SK-N-SH (cell line): ENCODE measurements at regions not wholly inside any gene's neighbourhood (a gene's known extent, or its start where the extent isn't known, plus 50 kb on each side); places are given as distances from the start of the nearest gene placed in this dataset.

Experiments
- CTCF ChIA-PET: fragments of 300-600, 350-600 bp; formaldehyde crosslinking; extraction: SDS; loops from one replicate; lab custom pipeline; 2021; lab: Yijun Ruan, JAX
- POLR2A ChIA-PET: fragments of 350-600 bp; sonication (Branson Sonifier 250); formaldehyde crosslinking; extraction: SDS; loops from one replicate; lab custom pipeline; 2020; ENCODE audit warnings: antibody characterized with exemption, inconsistent platforms; lab: Yijun Ruan, JAX
- DNase-seq: peaks from one replicate; pipeline ENCODE4 v3.0.0; 2012
- H2AFZ ChIP-seq: fragments of 200-600 bp; sonication (generic); 2 replicates; pipeline ENCODE4 v1.8.1; 2016; ENCODE audit warnings: antibody characterized with exemption, mild to moderate bottlenecking, low read depth
- H3F3A ChIP-seq: fragments of 200-600 bp; sonication (generic); replicated peaks from 2 replicates; pipeline ENCODE3; 2016; ENCODE audit warnings: antibody characterized with exemption, mild to moderate bottlenecking; ENCODE audit not compliant: insufficient read depth
- H3K27ac ChIP-seq, 2 experiments: fragments of 200-500 bp in 1 of 2; fragments of 200-600 bp in 1 of 2; sonication (Bioruptor generic) in 1 of 2; sonication (generic), shearing (Covaris generic) in 1 of 2; 2 replicates each; pipeline versions ENCODE4 v1.5.1 to v1.6.1; 2014 to 2016; ENCODE audit warnings: low read depth in 2 of 2, inconsistent platforms in 1 of 2, low read length in 1 of 2, mild to moderate bottlenecking in 1 of 2, mixed read lengths in 1 of 2
- H3K27me3 ChIP-seq: fragments of 200-600 bp; sonication (generic), shearing (Covaris generic); 2 replicates; pipeline ENCODE4 v1.6.1; 2016; ENCODE audit warnings: mixed run types; ENCODE audit not compliant: insufficient read depth
- H3K36me3 ChIP-seq, 2 experiments: fragments of 200-500 bp in 1 of 2; fragments of 200-600 bp in 1 of 2; sonication (Bioruptor generic) in 1 of 2; sonication (generic) in 1 of 2; replicated peaks in 1 of 2; 2 replicates each; pipeline versions ENCODE3 to v1.5.1; 2014 to 2016; ENCODE audit warnings: low read length in 1 of 2, mild to moderate bottlenecking in 1 of 2; ENCODE audit not compliant: insufficient read depth in 2 of 2, control insufficient read depth in 1 of 2
- H3K4me1 ChIP-seq, 2 experiments: fragments of 200-500 bp in 1 of 2; fragments of 200-600 bp in 1 of 2; sonication (Bioruptor generic) in 1 of 2; sonication (generic), shearing (Covaris generic) in 1 of 2; 2 replicates each; pipeline versions ENCODE4 v1.5.1 to v1.6.1; 2014 to 2016; ENCODE audit warnings: low read depth in 1 of 2, low read length in 1 of 2, mixed run types in 1 of 2; ENCODE audit not compliant: insufficient read depth in 2 of 2, control insufficient read depth in 1 of 2
- H3K4me2 ChIP-seq: fragments of 200-600 bp; sonication (generic), shearing (Covaris generic); 2 replicates; pipeline ENCODE4 v1.6.1; 2017; ENCODE audit warnings: mixed run types
- H3K4me3 ChIP-seq, 2 experiments: fragments of 200-500 bp in 1 of 2; fragments of 200-600 bp in 1 of 2; sonication (Bioruptor generic) in 1 of 2; sonication (generic), shearing (Covaris generic) in 1 of 2; 2 replicates each; pipeline versions ENCODE4 v1.5.1 to v1.8.1; 2014 to 2016; ENCODE audit warnings: low read depth in 2 of 2, inconsistent platforms in 1 of 2, low read length in 1 of 2, mild to moderate bottlenecking in 1 of 2, mixed read lengths in 1 of 2, moderate library complexity in 1 of 2
- H3K79me2 ChIP-seq: fragments of 200-600 bp; sonication (generic); 2 replicates; pipeline ENCODE4 v1.8.1; 2017; ENCODE audit warnings: mild to moderate bottlenecking; ENCODE audit not compliant: insufficient read depth
- H3K9ac ChIP-seq: fragments of 200-600 bp; sonication (generic); 2 replicates; pipeline ENCODE4 v1.6.1; 2017; ENCODE audit warnings: mixed run types
- H3K9me2 ChIP-seq: fragments of 200-600 bp; sonication (generic); 2 replicates; pipeline ENCODE4 v1.6.1; 2017; ENCODE audit warnings: mixed run types
- H3K9me3 ChIP-seq: fragments of 200-600 bp; sonication (generic); 2 replicates; pipeline ENCODE4 v1.6.1; 2017; ENCODE audit warnings: mixed run types, mild to moderate bottlenecking, moderate library complexity
- H4K20me1 ChIP-seq: fragments of 200-600 bp; sonication (generic); 2 replicates; pipeline ENCODE4 v1.6.1; 2017; ENCODE audit warnings: mild to moderate bottlenecking, mixed run types; ENCODE audit not compliant: insufficient read depth
- ELF1 ChIP-seq: IDR thresholded peaks from 2 replicates; pipeline ENCODE4 v1.4.0; 2012
- JUND ChIP-seq: IDR thresholded peaks from 2 replicates; pipeline ENCODE4 v1.4.0; 2012
- MXI1 ChIP-seq: IDR thresholded peaks from 2 replicates; pipeline ENCODE4 v1.6.1; 2012; ENCODE audit warnings: mild to moderate bottlenecking, low read depth, low read length, improper control_type of control experiment
- NFIC ChIP-seq: IDR thresholded peaks from 2 replicates; pipeline ENCODE4 v1.4.0; 2012; ENCODE audit warnings: borderline replicate concordance
- POLR2AphosphoS5 ChIP-seq: IDR thresholded peaks from 2 replicates; pipeline ENCODE4 v1.6.1; 2012; ENCODE audit warnings: low read depth, low read length
- RFX5 ChIP-seq: IDR thresholded peaks from 2 replicates; pipeline ENCODE4 v1.6.1; 2012; ENCODE audit warnings: mild to moderate bottlenecking, improper control_type of control experiment, low read length
- TAF1 ChIP-seq: IDR thresholded peaks from 2 replicates; pipeline ENCODE4 v1.6.1; 2012; ENCODE audit warnings: low read depth, mild to moderate bottlenecking, low read length, moderate library complexity, borderline replicate concordance
- TCF12 ChIP-seq: IDR thresholded peaks from 2 replicates; pipeline ENCODE4 v1.4.0; 2012
- USF2 ChIP-seq: fragments of 150-350 bp; IDR thresholded peaks from 2 replicates; pipeline ENCODE4 v1.6.1; 2017; ENCODE audit warnings: antibody characterized with exemption, low read length, low read depth, borderline replicate concordance
- YY1 ChIP-seq: IDR thresholded peaks from 2 replicates; pipeline ENCODE4 v1.4.0; 2012; ENCODE audit warnings: low read depth, mild to moderate bottlenecking
- WGBS: methylation state at CpG from one replicate; pipeline ENCODE4 v1.1.6; 2017; ENCODE audit warnings: low lambda C conversion rate; 5-methylcytosine and 5-hydroxymethylcytosine counted together
- TF ChIP-seq, protein P1 (sequence below): fragments of 200-600 bp; sonication (generic); IDR thresholded peaks from 2 replicates; pipeline ENCODE4 v1.6.1; 2017; ENCODE audit warnings: antibody characterized with exemption, mild to moderate bottlenecking, moderate library complexity
- TF ChIP-seq, protein P2 (sequence below): IDR thresholded peaks from 2 replicates; pipeline ENCODE4 v1.4.0; 2012; ENCODE audit warnings: low read depth

DNA sequence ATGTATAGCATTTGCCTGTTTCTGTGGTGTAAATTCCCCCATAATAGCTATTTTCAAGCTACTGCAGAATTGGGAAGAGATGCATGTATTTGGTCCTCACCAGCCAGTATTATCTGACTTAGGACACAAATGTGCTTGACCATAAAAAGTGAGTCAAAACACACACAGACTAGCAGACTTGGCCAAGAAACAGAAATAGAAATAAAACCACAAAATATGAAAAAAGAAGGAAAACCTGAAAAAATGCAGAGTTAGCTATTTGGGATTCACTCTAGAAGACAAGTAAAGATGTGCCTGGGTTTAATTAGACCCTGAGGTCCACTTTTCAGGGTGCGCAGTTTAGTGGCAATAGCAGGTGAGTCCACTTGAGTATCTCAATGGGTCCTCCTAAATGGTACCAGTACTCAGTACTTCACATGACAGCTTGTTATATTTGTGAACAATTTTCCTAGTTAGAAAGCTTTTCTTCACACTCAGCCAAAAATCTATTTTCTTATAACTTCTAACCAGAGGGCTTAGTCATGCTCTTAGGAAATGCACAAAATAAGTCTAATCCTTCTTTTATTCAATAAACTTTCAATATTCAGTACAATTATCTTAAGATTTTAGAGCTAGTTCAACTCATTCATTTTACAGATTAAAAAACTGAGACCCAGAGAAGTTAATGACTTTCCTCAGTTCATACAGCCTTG, 108.7 kb upstream of the JADE1 start:
- H3K4me3 ChIP-seq = no peak overlapping the region
- POLR2A ChIA-PET = no interaction called here
- TF ChIP-seq JUND (no peak), MXI1 (no peak)
- no peaks in the 10 kb centered on the region for H3K79me2 ChIP-seq
- CTCF ChIA-PET = no interaction called here
- H3K9me3 ChIP-seq = no peaks in the 10 kb centered on the region
- H4K20me1 ChIP-seq = no peaks in the 10 kb centered on the region
- no peaks in the 10 kb centered on the region for H3K9me2 ChIP-seq
- no peak for DNase-seq
- no peaks in the 10 kb centered on the region for H3K27me3 ChIP-seq
- H3K9ac ChIP-seq = no peak overlapping the region
- 100% methylated on average over 1 of the region's 1 CpG for WGBS
- no peaks in the 10 kb centered on the region for H3F3A ChIP-seq
- H3K4me2 ChIP-seq = no peak overlapping the region
- H2AFZ ChIP-seq = no peak overlapping the region
- no peaks in the 10 kb centered on the region for H3K4me1 ChIP-seq
- no peaks in the 10 kb centered on the region for H3K36me3 ChIP-seq
- H3K27ac ChIP-seq = no peak overlapping the region

- Histone ChIP-seq H3K9me3 (no peaks in the 10 kb centered on the region), H3K4me1 (no peaks in the 10 kb centered on the region), H3K27ac (no peak overlapping the region), H4K20me1 (no peaks in the 10 kb centered on the region), H3K27me3 (no peaks in the 10 kb centered on the region), H3K4me2 (no peak overlapping the region), H3K9me2 (no peaks in the 10 kb centered on the region), H3K4me3 (no peak overlapping the region), H3K36me3 (no peaks in the 10 kb centered on the region), H3K9ac (no peak overlapping the region), H3F3A (no peaks in the 10 kb centered on the region), H3K79me2 (no peaks in the 10 kb centered on the region), H2AFZ (no peak overlapping the region)
- 85% methylated on average over 2 of the region's 2 CpGs for WGBS
- CTCF ChIA-PET = no interaction called here
- TF ChIP-seq ELF1 = no peak
- POLR2A ChIA-PET = no interaction called here
- DNase-seq = no peak
Measured at GRCh38 chr4:128698386-128698785, 111.1 kb upstream of the JADE1 start.

DNA sequence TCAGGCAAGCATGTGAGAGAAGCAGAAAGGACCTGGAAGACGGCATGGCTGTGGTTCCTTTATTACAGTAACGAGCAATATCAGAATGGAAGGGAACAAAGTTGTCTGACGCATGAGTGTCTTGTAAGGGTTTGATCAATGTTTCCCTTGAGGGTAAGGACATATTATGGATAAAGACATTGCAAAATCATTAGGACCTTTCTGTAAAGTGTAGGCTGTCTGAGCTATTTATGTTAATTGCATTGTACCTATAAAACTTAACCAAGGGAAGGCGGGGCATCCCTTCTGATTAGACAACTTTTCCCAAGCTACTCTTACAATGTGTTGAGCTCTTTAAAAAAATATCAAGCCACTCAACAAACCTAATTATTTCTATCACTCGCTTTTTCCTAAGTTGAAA, 112.2 kb upstream of the JADE1 start:
- Histone ChIP-seq H3K27me3 (no peaks in the 10 kb centered on the region), H3K4me1 (no peaks in the 10 kb centered on the region), H3K4me3 (no peak overlapping the region), H3K36me3 (no peaks in the 10 kb centered on the region), H2AFZ (no peak overlapping the region), H3K9me3 (no peaks in the 10 kb centered on the region), H3K4me2 (no peak overlapping the region), H3K9me2 (no peaks in the 10 kb centered on the region), H3K79me2 (no peaks in the 10 kb centered on the region), H3K9ac (no peak overlapping the region), H3K27ac (no peak overlapping the region), H3F3A (no peaks in the 10 kb centered on the region), H4K20me1 (no peaks in the 10 kb centered on the region)
- ChIA-PET POLR2A (no interaction called here), CTCF (interaction anchor here (0.7 kb wide), 1 partner anchor 28 kb away, joined by 3 read pairs; no protein-coding TSS in a partner anchor)
- no peak for DNase-seq
- TF ChIP-seq TCF12 = no peak
- WGBS = 96% methylated on average over 5 of the region's 5 CpGs

- CTCF ChIA-PET = interaction anchor here (0.7 kb wide), 1 partner anchor 19 kb away, joined by 3 read pairs; no protein-coding TSS in a partner anchor
- TF ChIP-seq NFIC (no peak), POLR2AphosphoS5 (no peak), RFX5 (no peak), ELF1 (no peak), TAF1 (no peak), YY1 (no peak), USF2 (no peak)
- TF ChIP-seq, protein P1, sequence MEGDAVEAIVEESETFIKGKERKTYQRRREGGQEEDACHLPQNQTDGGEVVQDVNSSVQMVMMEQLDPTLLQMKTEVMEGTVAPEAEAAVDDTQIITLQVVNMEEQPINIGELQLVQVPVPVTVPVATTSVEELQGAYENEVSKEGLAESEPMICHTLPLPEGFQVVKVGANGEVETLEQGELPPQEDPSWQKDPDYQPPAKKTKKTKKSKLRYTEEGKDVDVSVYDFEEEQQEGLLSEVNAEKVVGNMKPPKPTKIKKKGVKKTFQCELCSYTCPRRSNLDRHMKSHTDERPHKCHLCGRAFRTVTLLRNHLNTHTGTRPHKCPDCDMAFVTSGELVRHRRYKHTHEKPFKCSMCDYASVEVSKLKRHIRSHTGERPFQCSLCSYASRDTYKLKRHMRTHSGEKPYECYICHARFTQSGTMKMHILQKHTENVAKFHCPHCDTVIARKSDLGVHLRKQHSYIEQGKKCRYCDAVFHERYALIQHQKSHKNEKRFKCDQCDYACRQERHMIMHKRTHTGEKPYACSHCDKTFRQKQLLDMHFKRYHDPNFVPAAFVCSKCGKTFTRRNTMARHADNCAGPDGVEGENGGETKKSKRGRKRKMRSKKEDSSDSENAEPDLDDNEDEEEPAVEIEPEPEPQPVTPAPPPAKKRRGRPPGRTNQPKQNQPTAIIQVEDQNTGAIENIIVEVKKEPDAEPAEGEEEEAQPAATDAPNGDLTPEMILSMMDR = no peak
- TF ChIP-seq, protein P2, sequence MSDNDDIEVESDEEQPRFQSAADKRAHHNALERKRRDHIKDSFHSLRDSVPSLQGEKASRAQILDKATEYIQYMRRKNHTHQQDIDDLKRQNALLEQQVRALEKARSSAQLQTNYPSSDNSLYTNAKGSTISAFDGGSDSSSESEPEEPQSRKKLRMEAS = no peak
- TF ChIP-seq, all 33 proteins: peak for 0
- Histone ChIP-seq H3K27ac (no peak overlapping the region), H3K9me3 (no peaks in the 10 kb centered on the region), H3K4me3 (no peak overlapping the region), H3K36me3 (no peaks in the 10 kb centered on the region), H3K27me3 (no peaks in the 10 kb centered on the region), H3K9me2 (no peaks in the 10 kb centered on the region), H3K9ac (no peak overlapping the region), H3K4me2 (no peak overlapping the region), H4K20me1 (no peaks in the 10 kb centered on the region), H3K79me2 (no peaks in the 10 kb centered on the region), H3F3A (no peaks in the 10 kb centered on the region), H2AFZ (no peak overlapping the region), H3K4me1 (no peaks in the 10 kb centered on the region)
- DNase-seq = no peak
- POLR2A ChIA-PET = no interaction called here
- WGBS = 74% methylated on average over 3 of the region's 3 CpGs
Measured at GRCh38 chr4:128690011-128690410, 119.5 kb upstream of the JADE1 start.
